ENCODE measurements at regions not wholly inside any gene's neighbourhood (a gene's known extent, or its start where the extent isn't known, plus 50 kb on each side); places are given as distances from the start of the nearest gene placed in this dataset.
A peak's percentile ranks its signal among the peaks of the same experiment; 100 is the strongest.

GRCh38 chr9:135286961-135287360 is 192.6 kb upstream of the PPP1R26 start:
- no peak for DNase-seq (ENCODE audit: extremely low read depth, low read depth)

DNA sequence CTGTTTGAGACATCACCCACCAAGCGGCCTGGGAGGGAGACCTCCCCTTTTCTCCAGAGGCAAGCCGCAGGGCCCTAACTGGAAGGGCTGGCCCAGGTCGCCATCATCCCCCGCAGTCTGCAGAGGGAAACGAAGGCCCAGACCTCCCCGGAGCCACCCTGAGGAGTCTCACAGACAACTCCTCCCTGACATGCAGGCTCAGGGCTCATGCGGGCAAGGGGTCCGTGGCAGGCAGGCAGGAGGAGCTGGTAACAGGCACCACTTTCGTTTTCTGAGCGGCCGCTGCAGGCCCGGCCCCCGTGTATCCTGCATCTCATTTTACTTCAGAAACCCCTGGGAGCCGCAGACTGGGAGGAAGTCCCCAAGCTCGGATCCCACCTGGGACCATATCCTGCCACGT is 192.0 kb upstream of the PPP1R26 start:
- no peak for DNase-seq (ENCODE audit: extremely low read depth, low read depth)

DNA sequence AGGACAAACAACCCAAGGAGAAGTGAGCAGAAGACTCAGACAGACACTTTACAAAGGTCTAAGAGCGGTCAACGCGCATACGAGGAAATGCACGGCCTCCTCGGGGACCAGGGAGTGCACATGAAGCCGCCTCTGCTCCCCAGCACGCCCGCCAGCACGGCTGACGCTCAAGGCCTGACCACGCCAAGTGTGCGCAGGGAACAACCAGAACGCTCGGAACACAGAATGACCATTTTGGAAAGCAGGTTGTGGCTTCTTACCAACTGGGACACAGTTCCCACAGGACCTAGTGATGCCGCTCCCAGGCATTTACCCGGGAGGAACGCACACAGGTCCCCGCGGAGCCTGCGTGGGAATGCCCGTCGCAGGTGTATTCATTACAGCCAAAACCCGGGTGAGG is 191.5 kb upstream of the PPP1R26 start:
- no peak for DNase-seq (ENCODE audit: extremely low read depth, low read depth)

DNA sequence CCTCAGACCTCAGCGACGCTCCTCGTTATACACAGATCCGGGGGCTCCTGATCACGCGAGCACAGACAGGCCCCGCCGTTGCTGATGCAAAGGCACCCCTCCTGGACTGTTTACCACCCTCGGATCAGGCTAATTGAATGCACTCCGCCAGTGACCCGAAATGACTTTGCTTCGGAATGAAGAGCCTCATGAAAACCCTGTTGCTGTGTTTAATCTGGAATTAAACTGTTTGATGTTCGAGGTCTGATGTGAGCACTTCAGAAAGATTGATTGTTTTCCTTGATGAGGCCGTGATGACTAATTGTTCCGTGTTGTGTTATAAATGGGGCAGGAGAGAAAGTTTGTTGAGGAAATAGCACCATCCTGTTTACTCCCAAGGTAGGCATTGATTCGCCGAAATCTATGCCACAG is 190.5 kb upstream of the PPP1R26 start:
- no peak for DNase-seq (ENCODE audit: extremely low read depth, low read depth)

DNA sequence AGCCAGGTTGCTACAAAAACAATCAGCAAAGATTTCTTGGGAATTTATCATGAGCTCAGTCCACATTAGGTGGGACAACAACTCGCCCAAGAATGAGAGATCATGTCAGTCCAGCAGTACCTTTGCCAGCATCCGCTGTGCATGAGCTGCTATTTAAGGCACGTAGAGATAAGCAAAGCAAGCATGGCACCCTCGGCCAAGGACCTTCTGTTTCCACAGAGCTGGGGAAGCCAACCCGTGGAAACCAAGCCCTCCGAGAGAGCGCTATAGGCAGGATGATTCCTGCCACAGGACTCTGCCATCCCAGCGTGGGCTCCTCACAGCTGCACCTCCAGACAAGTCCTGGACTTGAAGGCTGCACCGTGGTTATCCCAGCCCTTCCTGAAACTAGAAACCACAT is 189.5 kb upstream of the PPP1R26 start:
- no peak for DNase-seq (ENCODE audit: extremely low read depth, low read depth)

DNA sequence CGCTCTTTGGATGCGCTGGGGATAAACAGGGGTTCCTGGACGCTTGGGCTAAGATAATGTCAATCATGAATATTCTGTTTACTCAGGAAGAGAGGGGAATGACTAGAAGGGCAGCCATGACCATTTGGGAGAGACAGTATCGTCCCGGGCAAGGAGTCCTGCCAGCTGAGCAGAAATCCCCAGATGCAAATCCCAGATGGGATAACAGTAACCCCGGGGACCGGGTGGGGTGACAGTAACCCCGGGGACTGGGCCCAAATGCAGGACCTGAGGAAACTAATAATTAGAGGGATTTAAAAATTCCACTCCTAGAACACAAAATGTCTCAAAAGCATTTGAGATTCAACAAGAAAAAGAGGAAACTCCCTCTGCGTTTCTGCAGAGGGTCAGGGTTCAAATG is 189.0 kb upstream of the PPP1R26 start:
- DNase-seq (ENCODE audit: extremely low read depth, low read depth) = no peak

GRCh38 chr9:135291165-135291564 is 188.4 kb upstream of the PPP1R26 start:
- no peak for DNase-seq (ENCODE audit: extremely low read depth, low read depth)

GRCh38 chr9:135294836-135295235 is 184.7 kb upstream of the PPP1R26 start:
- peak; percentile 23 for DNase-seq (ENCODE audit: extremely low read depth, low read depth)

DNA sequence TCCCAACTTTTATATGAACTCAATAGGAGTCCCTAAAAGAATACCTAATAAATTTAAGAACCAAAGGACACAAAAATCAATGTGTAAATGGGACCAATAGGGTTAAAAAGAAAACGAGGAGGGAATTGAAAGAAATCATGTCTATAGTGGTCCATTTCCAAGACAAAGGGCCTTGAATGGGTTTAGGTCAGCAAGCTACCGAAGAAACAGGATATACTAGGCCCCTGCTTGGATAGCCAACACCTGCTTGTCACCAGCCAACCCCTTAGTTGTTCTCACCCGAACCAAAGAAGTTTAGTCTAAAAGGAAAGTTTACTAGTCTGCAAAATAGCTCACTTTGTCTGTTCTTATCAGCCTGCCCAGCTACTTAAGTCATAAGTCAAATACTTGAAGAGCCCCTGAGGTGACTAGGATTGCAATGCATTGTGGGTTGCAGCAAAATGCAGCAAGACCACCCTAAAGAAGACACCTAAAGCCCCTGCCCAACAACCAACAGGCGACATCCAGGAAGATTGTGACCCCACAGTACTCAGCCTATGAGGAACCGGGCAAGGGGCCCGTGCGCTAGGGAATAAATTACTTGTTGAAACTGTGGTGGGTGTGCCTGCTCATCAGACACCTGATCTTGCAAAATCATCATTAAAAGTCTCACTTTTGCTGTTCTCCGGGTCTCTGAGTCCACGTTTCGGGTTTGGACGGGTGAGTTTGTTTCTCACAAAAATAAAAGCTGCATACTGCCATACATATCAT is 183.9 kb upstream of the PPP1R26 start:
- DNase-seq (ENCODE audit: extremely low read depth, low read depth) = no peak

DNA sequence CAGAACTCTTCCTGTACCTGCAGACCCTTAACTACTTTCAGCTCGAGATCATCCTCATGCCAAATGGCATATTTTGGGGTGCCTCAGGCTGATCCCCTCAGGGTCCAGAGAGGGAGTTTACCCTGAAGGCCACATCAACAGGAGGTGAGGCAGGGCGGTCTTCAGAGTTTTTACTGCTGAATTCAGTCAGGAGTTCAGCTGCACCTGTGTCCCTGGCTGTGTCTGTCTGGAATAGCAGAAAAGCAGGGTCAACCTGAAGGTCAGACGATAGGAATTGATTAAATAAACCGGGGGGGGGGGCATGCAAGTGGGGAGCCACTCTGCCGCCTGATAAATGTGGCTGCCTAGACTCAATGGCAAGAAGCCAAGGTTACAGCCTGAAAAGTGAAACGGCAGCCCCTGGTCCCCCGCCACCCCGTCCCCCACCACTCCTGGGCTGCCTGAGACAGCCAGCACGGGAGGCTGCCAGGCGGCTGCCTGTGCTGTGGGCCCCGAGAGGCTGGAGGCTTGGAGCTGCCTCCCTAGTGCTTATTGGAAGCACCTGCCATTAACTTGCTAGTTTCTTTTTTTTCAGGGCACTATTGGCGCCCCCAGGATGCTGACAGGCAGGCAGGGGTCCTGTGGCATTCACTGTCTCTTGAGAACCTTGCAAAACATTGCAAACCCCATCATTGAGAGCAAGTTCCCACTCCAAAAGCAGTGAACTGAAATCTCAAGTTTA is 182.7 kb upstream of the PPP1R26 start:
- DNase-seq (ENCODE audit: extremely low read depth, low read depth) = no peak

DNA sequence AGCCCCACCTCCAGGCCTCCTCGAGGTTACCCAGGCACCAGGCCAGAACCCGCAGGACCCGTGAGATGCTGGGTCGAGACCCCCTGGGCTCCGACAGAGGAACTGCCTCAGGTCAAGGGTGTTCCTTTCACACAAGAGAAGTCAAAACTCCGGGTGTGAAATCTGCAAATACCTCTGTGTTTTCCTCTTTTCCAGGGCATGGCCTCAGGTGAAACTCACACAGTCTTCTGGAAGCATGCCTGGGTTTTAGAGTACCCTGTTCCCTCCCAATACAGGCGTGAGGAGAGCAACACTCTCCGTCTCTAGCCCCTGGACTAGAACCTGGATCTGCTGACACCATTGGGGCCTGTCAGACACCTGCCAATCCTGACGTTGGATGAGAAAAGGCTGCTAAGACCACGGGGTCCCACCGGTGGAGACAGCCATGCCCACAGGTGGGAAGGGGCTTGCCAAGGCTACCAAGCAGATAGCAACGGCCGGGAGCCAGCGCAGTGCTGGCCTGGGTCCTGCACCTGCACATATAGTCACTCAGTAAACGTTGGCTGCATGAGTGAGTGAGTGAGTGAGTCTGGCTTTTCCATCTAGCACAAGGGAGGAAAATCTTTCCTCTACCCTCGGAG is 182.0 kb upstream of the PPP1R26 start:
- no peak for DNase-seq (ENCODE audit: extremely low read depth, low read depth)

- DNase-seq (ENCODE audit: extremely low read depth, low read depth) = no peak
Observed at GRCh38 chr9:135299239-135299590, 180.4 kb upstream of the PPP1R26 start.

DNA sequence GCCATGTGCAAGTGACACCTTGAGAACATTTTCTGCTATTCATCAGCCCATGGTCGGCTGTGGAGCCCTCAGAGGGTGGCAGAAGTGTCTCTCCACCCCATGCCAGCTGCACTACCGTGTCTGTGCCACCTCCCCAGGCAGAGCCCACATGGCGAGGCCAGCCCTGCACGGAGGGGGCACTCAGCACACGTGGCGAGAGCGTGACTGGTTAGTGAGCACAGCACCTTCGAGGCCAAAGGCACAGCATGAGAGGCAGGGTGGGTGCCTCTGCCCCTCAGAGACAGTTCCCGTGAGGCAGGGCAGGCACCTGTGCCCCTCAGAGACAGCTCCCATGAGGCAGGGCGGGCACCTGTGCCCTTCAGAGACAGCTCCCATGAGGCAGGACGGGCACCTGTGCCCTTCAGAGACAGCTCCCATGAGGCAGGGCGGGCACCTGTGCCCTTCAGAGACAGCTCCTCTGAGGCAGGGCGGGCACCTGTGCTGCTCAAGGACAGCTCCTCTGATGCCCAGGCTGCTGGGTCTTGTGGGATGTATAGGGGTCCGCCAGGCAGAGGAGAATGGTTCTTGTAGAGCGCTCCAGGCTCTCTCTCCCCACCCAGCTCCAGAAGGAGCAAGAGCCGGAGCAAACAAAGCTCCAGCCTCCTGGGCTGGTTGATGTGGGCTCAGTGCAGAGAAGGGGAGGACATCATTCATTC is 179.8 kb upstream of the PPP1R26 start:
- DNase-seq (ENCODE audit: extremely low read depth, low read depth) = no peak

- no peak for DNase-seq (ENCODE audit: extremely low read depth, low read depth)
Observed at GRCh38 chr9:135300346-135301141, 179.0 kb upstream of the PPP1R26 start.

DNA sequence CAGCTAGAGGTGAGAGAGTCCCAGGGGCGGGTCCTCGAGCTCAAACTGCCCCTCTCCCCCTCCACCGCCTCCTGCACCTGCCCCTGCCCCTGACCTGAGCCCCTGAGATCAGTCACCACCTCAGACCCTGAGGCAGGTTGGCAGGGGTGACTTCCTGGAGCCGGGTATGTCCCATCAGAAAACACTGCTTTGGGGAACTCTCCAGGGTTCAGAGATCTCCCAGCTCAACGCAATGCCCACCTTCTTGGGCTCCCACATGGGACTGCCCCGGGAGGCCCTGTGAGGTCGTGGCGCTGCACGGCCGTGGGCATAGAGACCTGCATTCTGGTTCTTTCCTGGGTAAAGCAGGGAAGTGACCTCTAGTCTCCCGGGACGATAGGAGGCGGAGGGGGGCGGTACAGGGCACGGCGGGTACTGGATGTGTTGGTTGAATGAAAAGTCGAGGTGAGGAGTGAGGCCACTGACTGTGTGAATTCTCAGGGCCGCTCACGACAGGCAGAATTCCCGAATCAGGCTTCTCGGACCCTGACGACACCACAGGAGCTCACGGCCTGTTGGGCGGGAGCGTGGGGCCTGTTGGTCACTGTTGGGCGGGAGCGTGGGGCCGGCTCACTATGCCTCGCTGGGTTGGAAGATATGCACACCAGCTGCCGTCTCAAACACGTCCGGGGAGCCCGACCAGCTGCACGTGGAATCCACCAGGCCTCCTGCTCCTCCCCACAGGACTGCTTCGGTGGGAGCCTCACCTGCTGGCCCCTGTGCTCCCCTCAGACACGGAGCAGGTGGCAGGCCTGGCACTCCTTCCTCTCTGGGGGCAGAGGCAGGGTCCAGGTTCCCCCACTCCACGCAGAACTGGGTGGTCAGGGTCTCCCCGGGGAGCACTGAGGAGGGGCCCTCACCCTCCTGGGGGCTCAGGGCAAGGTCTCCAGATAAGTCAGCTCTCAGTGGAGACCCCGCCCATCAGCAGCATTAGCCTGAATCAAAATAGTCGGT is 178.0 kb upstream of the PPP1R26 start:
- no peak for DNase-seq (ENCODE audit: extremely low read depth, low read depth)

GRCh38 chr9:135302329-135303279 is 177.0 kb upstream of the PPP1R26 start:
- no peak for DNase-seq (ENCODE audit: extremely low read depth, low read depth)

- DNase-seq (ENCODE audit: extremely low read depth, low read depth) = no peak
Observed at GRCh38 chr9:135303280-135303647, 176.3 kb upstream of the PPP1R26 start.

DNA sequence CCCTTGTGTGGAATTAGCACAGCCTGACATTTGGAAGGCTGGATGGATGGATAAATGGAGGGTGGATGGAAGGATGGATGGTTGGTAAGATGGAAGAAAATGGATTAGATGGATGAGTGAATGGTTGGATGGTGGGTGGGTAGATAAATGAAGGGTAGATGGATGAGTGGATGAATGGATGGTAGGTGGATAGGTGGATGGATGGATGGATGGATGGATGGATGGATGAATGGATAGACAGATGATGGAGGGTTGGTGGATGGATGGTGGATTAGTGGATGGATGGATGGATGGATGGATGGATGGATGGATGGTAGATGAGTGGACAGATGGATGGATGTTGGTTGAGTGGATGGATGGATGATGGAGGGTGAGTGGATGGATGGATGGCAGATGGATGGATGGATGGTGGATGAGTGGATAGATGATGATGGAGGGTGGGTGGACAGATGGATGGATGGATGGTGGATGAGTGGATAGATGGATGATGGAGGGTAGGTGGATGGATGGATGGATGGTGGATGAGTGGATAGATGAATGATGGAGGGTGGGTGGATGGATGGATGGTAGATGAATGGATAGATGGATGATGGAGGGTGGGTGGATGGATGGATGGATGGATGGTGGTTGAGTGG is 175.6 kb upstream of the PPP1R26 start:
- DNase-seq (ENCODE audit: extremely low read depth, low read depth) = no peak
